GM21737 (cell line): ENCODE measurements at regions not wholly inside any gene's neighbourhood (a gene's known extent, or its start where the extent isn't known, plus 50 kb on each side); places are given as distances from the start of the nearest gene placed in this dataset.
"Not testable (repeated sequence)": the region's sequence is repeated elsewhere in the genome, so short reads cannot be mapped to it uniquely, and the experiment has no call there.

ENCODE experiments used
- ATAC-seq: cut with Tn5 transposase; IDR thresholded peaks from one replicate; pipeline ENCODE4 v1.9.1; 2021; ENCODE audit warnings: mild to moderate bottlenecking, moderate library complexity; ENCODE audit not compliant: unreplicated experiment

DNA sequence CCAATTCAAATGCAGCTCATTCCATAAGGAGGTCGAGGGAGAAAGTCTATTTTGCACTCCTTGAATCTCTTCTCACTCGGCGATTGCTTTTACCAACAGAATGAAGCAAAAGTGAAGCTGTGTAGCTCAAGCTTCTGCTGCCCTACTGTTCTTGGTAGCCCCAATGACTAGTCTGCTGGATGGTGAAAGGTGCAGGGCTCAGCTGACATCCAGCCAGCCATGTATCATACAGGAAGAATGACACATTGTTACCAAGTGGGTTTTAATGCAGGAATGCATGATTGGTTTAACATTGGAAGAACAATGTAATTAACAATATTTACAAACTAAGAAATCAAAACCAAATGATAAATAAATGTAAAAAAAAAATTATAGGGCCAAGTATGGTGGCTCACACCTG, 286.2 kb upstream of the HSFY2 start:
- no peak for ATAC-seq

GRCh38 chrY:19058831-19059370, 285.4 kb upstream of the HSFY2 start:
- ATAC-seq, result no peak

DNA sequence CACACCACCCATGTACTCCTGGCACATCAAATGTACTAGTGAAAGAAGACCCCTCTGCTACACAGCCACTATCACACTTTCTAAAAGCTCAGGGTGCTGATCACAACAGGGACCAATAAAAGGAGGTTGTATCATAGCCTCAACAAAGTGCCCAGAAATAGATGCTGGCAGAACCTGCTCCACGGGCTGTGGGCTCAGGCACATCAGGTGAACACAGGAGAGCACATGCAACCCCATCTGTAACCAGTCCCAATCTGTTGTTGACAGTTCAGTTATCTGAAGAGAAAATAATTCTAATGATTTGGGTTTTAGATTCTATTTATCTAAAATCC, 282.6 kb upstream of the HSFY2 start:
- no peak for ATAC-seq

DNA sequence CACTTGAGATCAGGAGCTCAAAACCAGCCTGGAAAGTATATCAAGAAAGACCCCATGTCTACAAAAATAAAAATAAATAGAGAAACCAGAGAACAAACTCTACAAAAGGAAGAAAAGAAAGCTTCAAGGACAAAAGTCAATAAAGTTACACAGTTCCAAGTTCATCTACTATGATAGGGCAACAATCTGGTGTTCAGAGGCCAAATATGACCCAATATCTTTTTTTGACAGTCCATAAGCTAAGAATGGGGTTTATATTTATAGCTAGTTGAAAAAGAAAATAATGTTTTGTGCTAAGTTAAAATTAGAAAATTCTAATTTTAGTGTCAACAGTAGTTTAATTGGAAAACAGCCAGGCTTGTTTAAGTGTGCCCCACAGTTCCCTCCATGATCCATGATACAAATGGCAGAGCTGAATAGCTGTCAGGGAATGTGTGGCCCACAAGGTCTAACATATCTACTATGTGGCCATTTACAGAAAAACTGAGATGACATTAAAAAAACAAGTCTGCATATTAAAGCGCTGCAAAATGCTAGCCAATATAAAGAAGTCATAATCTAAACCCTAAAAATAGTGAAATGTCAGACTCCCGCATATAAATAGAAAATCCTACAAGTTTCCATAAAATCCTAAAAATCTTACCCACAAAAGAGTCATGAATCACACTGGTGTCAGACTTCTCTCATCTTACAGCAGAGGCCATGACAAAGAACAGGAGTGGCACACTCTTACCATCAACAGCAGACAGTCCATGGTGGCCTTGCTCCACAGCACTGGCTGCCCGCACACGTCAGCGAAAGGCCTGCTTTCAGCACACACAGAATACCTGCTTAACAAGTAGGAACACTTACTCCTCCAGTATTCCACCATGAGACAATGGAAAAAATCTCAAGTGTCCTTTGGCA, 281.9 kb upstream of the HSFY2 start:
- no peak for ATAC-seq

GRCh38 chrY:19053806-19054205, 280.3 kb upstream of the HSFY2 start:
- no peak for ATAC-seq

GRCh38 chrY:19051021-19051420, 277.5 kb upstream of the HSFY2 start:
- no peak for ATAC-seq

GRCh38 chrY:19042984-19043442, 269.5 kb upstream of the HSFY2 start:
- ATAC-seq, result no peak

DNA sequence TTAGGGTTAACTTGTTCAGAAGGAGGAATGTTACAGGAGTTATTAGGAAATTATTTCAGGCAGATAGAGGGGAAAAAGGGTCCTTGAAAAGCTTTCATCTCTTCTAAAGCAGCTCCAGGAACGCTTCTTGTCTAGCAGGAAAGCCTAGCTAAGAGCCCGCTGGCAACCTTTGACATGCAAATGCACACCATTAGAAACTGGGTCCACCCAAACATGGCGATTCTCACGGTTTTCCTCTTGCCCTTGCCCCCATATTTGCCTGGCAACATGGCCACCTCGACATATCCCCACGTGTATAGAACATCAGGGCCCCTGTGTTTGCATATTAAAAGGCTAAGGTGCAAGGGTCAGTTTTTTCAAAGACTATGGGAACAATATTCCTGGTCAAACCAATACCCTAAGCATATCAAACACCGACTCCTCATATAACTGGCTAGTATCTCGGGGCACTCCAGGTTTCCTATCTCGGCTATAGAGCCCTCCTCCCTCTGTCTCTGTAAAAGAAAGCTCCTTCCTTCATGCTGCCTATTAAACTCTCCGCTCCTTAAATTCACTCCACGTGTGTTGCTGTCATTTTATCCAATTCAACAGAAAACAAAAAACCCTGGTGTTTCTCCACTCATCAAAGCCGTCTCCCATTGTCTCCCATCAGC, 268.9 kb upstream of the HSFY2 start:
- no peak for ATAC-seq

GRCh38 chrY:19026631-19027030, 253.1 kb upstream of the HSFY2 start:
- no peak for ATAC-seq

- no peak for ATAC-seq
These were observed 250.4 kb upstream of the HSFY2 start for GRCh38 chrY:19023934-19024333.

DNA sequence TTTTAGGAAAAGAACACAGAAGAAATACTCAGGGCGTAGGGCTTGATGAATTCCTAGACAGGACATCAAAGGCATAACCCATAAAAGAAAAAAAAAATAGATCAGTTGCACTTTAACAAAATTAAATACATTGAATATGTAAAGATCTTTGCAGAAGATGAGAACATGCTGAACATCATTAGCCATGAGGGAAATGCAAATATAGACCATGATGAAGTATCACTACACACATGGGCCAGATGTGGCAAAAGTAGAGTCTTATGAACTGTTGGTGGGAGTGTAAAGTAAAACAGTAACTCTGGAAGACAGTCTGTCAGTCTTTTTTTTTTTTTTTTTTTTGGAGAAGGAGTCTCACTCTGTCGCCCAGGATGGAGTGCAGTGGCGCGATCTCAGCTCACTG, 246.7 kb upstream of the HSFY2 start:
- no peak for ATAC-seq

GRCh38 chrY:19016990-19017389, 243.5 kb upstream of the HSFY2 start:
- no peak for ATAC-seq

DNA sequence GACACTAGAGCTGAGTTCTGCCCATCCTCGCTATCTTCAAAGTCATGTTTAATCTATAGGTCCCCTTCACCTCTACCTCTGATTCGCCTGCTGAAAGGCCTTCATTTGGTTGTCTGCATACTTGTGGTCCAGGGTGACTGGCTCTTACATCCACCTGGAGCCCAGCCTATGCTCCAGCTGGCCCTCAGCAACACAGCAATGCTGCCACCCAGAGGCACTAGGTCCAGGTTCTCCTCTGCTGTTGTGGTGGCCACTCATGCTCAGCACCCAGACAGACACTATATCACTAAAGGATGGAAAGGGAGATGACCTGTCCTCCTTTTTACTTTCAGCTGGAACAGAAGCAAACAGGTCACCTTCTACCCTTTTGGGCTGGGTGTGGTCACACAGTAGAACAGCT, 242.3 kb upstream of the HSFY2 start:
- no peak for ATAC-seq

- no peak for ATAC-seq
These were observed 241.7 kb upstream of the HSFY2 start for GRCh38 chrY:19015213-19015612.

GRCh38 chrY:19012985-19013384, 239.4 kb upstream of the HSFY2 start:
- ATAC-seq, result no peak

DNA sequence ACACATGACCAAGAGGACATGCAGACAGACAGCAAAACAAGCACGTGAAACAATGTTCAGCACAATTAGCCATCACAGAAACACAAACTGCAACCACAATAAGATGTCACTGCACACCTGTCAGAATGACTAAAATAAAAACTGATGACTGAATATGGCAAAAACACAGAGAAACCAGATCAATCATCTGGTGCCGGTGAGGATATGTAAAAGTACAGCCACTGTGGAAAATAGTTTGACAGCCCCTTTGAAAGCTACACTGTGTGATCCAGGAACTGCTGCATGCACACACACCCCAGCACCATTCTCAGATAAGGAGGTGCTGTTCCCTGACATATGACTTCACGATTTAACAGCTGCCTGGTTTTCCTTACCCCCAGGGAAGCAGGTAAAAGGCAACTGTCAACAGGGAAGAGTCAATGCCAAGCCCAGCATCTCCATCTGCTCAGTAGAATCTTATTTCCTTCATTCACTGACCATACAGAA, 238.1 kb upstream of the HSFY2 start:
- no peak for ATAC-seq

GRCh38 chrY:19006234-19006633, 232.7 kb upstream of the HSFY2 start:
- no peak for ATAC-seq

- ATAC-seq, result no peak
These were observed 232.0 kb upstream of the HSFY2 start for GRCh38 chrY:19005579-19005978.

DNA sequence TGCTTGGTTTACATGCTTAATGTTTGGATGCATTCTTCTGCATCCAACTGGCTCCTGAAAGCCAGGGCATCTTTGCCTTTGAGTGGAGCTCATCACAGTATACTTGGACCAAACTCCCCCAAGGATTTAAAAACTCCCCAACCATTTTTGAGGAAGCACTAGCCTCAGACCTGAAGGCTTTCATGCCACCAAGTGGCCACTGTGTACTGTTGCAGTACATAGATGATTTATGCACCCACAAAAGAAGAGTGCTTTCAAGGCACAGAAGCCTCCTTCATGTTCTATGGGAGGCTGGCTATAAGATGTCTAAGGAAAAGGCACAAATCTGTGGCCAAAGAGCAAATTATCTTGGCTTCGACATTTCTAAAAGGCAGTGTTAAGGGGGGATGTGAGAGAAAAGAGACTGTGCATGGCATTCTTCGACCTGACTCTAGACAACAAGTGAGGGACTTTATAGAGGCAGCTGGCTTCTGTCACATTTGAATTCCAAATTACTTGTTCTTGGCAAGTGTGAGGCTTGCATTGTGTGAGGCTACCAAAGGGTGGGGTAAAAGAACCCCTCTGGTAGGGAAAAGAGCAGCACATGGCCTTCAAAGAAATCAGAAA, 224.2 kb upstream of the HSFY2 start:
- no peak for ATAC-seq

DNA sequence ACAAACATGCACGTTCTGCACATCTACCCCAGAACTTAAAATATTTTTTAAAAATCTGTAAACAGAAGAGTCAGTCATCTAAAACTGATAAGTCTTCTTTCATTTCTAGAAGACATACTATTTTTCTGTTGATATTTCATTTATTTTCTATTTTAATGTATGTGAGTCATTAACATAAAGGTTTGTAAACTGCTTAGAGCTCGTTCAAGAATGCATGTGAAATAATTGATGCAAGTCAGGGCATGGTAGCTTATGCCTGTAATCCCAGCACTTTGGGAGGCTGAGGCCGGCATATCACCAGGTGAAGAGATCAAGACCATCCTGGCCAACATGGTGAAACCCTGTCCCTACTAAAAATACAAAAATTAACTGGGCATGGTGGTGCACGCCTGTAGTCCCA, 219.9 kb upstream of the HSFY2 start:
- ATAC-seq, result no peak

GRCh38 chrY:18992684-18993083, 219.1 kb upstream of the HSFY2 start:
- not testable (repeated sequence) for ATAC-seq

DNA sequence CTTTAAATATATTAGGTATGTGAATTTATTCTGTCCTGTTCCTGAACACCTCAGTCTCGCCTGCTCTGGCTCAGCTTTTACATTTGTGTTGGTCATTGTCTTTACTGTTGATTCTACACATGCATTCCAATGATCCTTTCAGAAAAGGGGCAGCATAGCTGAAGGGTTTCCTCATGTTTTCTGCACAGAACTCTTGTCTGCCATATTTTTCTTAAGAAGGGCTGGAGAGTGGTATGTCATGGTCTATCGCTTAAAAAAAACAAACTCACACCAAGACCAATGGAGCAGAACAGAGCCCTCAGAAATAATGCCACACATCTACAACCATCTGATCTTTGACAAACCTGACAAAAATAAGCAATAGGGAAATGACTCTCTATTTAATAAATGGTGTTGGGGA, 215.8 kb upstream of the HSFY2 start:
- ATAC-seq, result no peak
